Caco-2 (cell line): ENCODE measurements at regions not wholly inside any gene's neighbourhood (a gene's known extent, or its start where the extent isn't known, plus 50 kb on each side); places are given as distances from the start of the nearest gene placed in this dataset.

Experiments used
- BruUV-seq: library from RNA; stranded (reverse); fragments of 400-500 nt; replicated peaks from 2 replicates; lab custom pipeline; 2021; lab: Mats Ljungman, UMichigan
- CTCF ChIA-PET: fragments of 300-600 bp; sonication (Branson Sonifier 250); formaldehyde crosslinking; loops from one replicate; lab custom pipeline; 2022; ENCODE audit warnings: antibody characterized with exemption; lab: Charles Lee
- POLR2A ChIA-PET: fragments of 300-600 bp; sonication (Branson Sonifier 250); formaldehyde crosslinking; loops from one replicate; lab custom pipeline; 2022; ENCODE audit warnings: antibody characterized with exemption; lab: Charles Lee
- DNase-seq, 2 experiments: peaks; one replicate each; pipeline versions ENCODE4 v3.0.0 to v3.0.0-alpha.2; 2020 to 2022
- H3K27me3 ChIP-seq: replicated peaks from 2 replicates; pipeline ENCODE4 v1.6.0; 2011; ENCODE audit warnings: low read length; ENCODE audit not compliant: control insufficient read depth, insufficient read depth
- H3K36me3 ChIP-seq: 2 replicates; pipeline ENCODE4 v1.5.1; 2011; ENCODE audit warnings: low read length; ENCODE audit not compliant: control insufficient read depth, insufficient read depth
- H3K4me1 ChIP-seq: fragments of 250-450 bp; sonication (Bioruptor Pico); 2 replicates; pipeline ENCODE4 v1.5.1; 2020; ENCODE audit warnings: mild to moderate bottlenecking
- H3K4me3 ChIP-seq: 2 replicates; pipeline ENCODE4 v1.5.1; 2011; ENCODE audit warnings: low read depth, mild to moderate bottlenecking, control low read depth, low read length
- H3K9me3 ChIP-seq: fragments of 250-450 bp; sonication (Bioruptor Pico); 2 replicates; pipeline ENCODE4 v1.5.1; 2020; ENCODE audit warnings: mild to moderate bottlenecking, moderate library complexity
- H3K27ac Mint-ChIP-seq: one replicate; pipeline ENCODE4 v1.8.0; 2022; ENCODE audit warnings: mixed read lengths; ENCODE audit not compliant: unreplicated experiment
- H3K27me3 Mint-ChIP-seq: one replicate; pipeline ENCODE4 v1.8.0; 2022; ENCODE audit warnings: mixed read lengths; ENCODE audit not compliant: insufficient read depth, unreplicated experiment
- H3K36me3 Mint-ChIP-seq: one replicate; pipeline ENCODE4 v1.8.0; 2022; ENCODE audit warnings: mild to moderate bottlenecking, mixed read lengths; ENCODE audit not compliant: insufficient read depth, unreplicated experiment
- H3K4me1 Mint-ChIP-seq: one replicate; pipeline ENCODE4 v1.8.0; 2022; ENCODE audit warnings: low read depth, mixed read lengths; ENCODE audit not compliant: unreplicated experiment
- H3K4me3 Mint-ChIP-seq: one replicate; pipeline ENCODE4 v1.8.0; 2022; ENCODE audit warnings: mild to moderate bottlenecking, moderate library complexity, mixed read lengths; ENCODE audit not compliant: unreplicated experiment
- H3K9me3 Mint-ChIP-seq: one replicate; pipeline ENCODE4 v1.8.0; 2022; ENCODE audit warnings: mixed read lengths; ENCODE audit not compliant: unreplicated experiment
- CTCF ChIP-seq, 2 experiments: fragments of 200-600 bp in 1 of 2; IDR thresholded peaks; 1 replicate in 1 of 2; 2 replicates in 1 of 2; pipeline versions ENCODE4 v1.5.1 to v1.8.0; 2011 to 2022; ENCODE audit warnings: antibody characterized with exemption in 1 of 2, control low read depth in 1 of 2, inconsistent platforms in 1 of 2, low read depth in 1 of 2, low read length in 1 of 2, mild to moderate bottlenecking in 1 of 2, moderate library complexity in 1 of 2; ENCODE audit not compliant: insufficient read depth in 1 of 2, severe bottlenecking in 1 of 2, unreplicated experiment in 1 of 2
- intact Hi-C: fragments of 100-400 bp; cut with micrococcal nuclease; formaldehyde crosslinking; loops from one replicate; pipeline ENCODE4 v1.10.0; 2022; ENCODE audit not compliant: unreplicated experiment

GRCh38 chr20:51228763-51229162 is 205.9 kb upstream of the KCNG1 start:
- Mint-ChIP-seq H3K4me1 (peaks cover 10% of the 10 kb centered on the region), H3K27me3 (peaks cover 6% of the 10 kb centered on the region), H3K36me3 (no peaks in the 10 kb centered on the region), H3K27ac (no peak overlapping the region), H3K4me3 (no peak overlapping the region), H3K9me3 (peaks cover 8% of the 10 kb centered on the region)
- Histone ChIP-seq H3K27me3 (no peaks in the 10 kb centered on the region), H3K4me3 (no peak overlapping the region), H3K36me3 (no peaks in the 10 kb centered on the region), H3K9me3 (peaks cover 8% of the 10 kb centered on the region; the same call in 1 of the 2 replicates), H3K4me1 (no peaks in the 10 kb centered on the region; the same call in 1 of the 2 replicates)
- CTCF ChIA-PET, result no interaction called here
- no TSS peak for BruUV-seq
- TF ChIP-seq CTCF (IDR thresholded peaks at IDR 0.05; ENCODE audit: insufficient read depth in 1 of 2, low read depth in 1 of 2, low read length in 1 of 2, severe bottlenecking in 1 of 2, unreplicated experiment in 1 of 2), result no peak
- intact Hi-C loops, result no loop called here
- POLR2A ChIA-PET, result no interaction called here
- DNase-seq, result no peak

DNA sequence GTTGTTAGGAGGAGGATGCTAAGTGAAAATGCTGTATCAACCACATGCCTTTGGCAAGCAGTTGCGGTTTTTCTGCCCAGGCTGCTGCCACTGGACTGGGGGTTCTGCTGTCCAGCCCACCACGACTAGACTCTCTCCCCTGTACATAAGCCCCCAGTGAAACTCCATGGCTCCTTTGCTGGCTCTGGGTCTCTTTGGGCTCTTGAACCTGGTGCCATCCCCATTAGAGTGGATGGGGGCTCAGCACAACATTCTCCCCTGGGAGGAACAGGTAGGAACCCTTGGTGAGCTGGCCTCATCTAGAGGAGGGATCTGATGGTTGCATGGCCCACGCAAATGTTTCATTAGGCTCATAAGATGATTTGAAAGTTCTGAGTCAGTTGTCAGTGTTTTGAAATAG is 204.8 kb upstream of the KCNG1 start:
- DNase-seq, result no peak
- Histone ChIP-seq H3K9me3 (peaks cover 8% of the 10 kb centered on the region; the same call in 1 of the 2 replicates), H3K4me1 (no peaks in the 10 kb centered on the region; the same call in 1 of the 2 replicates), H3K4me3 (no peak overlapping the region), H3K27me3 (no peaks in the 10 kb centered on the region), H3K36me3 (no peaks in the 10 kb centered on the region)
- H3K27me3 Mint-ChIP-seq, result peaks cover 6% of the 10 kb centered on the region
- H3K4me1 Mint-ChIP-seq, result peaks cover 10% of the 10 kb centered on the region
- no peak for TF ChIP-seq CTCF (IDR thresholded peaks at IDR 0.05; ENCODE audit: insufficient read depth in 1 of 2, low read depth in 1 of 2, low read length in 1 of 2, severe bottlenecking in 1 of 2, unreplicated experiment in 1 of 2)
- POLR2A ChIA-PET, result no interaction called here
- H3K36me3 Mint-ChIP-seq, result no peaks in the 10 kb centered on the region
- no TSS peak for BruUV-seq
- peaks cover 8% of the 10 kb centered on the region for H3K9me3 Mint-ChIP-seq
- CTCF ChIA-PET, result no interaction called here
- no peak overlapping the region for H3K27ac Mint-ChIP-seq
- H3K4me3 Mint-ChIP-seq, result no peak overlapping the region
- intact Hi-C loops, result no loop called here

GRCh38 chr20:51223183-51223720 is 200.3 kb upstream of the KCNG1 start:
- Histone ChIP-seq H3K27me3 (no peaks in the 10 kb centered on the region; the same call in 1 of the 2 replicates), H3K4me1 (peaks cover 12% of the 10 kb centered on the region; the same call in 1 of the 2 replicates), H3K9me3 (peaks cover 19% of the 10 kb centered on the region), H3K4me3 (no peak overlapping the region), H3K36me3 (no peaks in the 10 kb centered on the region)
- Mint-ChIP-seq H3K4me3 (no peak overlapping the region), H3K27ac (no peak overlapping the region), H3K9me3 (peaks cover 19% of the 10 kb centered on the region), H3K27me3 (no peaks in the 10 kb centered on the region), H3K36me3 (no peaks in the 10 kb centered on the region), H3K4me1 (peaks cover 18% of the 10 kb centered on the region)
- intact Hi-C loops, result no loop called here
- ChIA-PET POLR2A (interaction anchor here (0.6 kb wide), 1 partner anchor 186 kb away, joined by 3 read pairs; no protein-coding TSS in a partner anchor), CTCF (no interaction called here)
- no peak for TF ChIP-seq CTCF (IDR thresholded peaks at IDR 0.05; ENCODE audit: insufficient read depth in 1 of 2, low read depth in 1 of 2, low read length in 1 of 2, severe bottlenecking in 1 of 2, unreplicated experiment in 1 of 2)
- BruUV-seq, result no TSS peak
- DNase-seq, result no peak
